NCI-H526 treated with DMSO at 0.1 percent for 48 hours (cell line): ENCODE measurements at regions not wholly inside any gene's neighbourhood (a gene's known extent, or its start where the extent isn't known, plus 50 kb on each side); places are given as distances from the start of the nearest gene placed in this dataset.
"Not testable (repeated sequence)": the region's sequence is repeated elsewhere in the genome, so short reads cannot be mapped to it uniquely, and the experiment has no call there.

Experiments used
- DNase-seq: peaks from one replicate; lab custom pipeline; 2025; lab: John Stamatoyannopoulos, UW

GRCh38 chr5:15021266-15022046 is 149.9 kb upstream of the ANKH start:
- DNase-seq: no peak

GRCh38 chr5:15020736-15021135 is 149.2 kb upstream of the ANKH start:
- no peak for DNase-seq

- no peak for DNase-seq
Observed at GRCh38 chr5:15014809-15015208, 143.2 kb upstream of the ANKH start.

GRCh38 chr5:15013654-15014463 is 142.3 kb upstream of the ANKH start:
- DNase-seq: peak; percentile 43

- DNase-seq: no peak
Observed at GRCh38 chr5:15012061-15012460, 140.5 kb upstream of the ANKH start.

- DNase-seq: no peak
Observed at GRCh38 chr5:15010936-15011335, 139.4 kb upstream of the ANKH start.

GRCh38 chr5:15009420-15009819 is 137.8 kb upstream of the ANKH start:
- DNase-seq: no peak

GRCh38 chr5:15008921-15009320 is 137.3 kb upstream of the ANKH start:
- no peak for DNase-seq

GRCh38 chr5:15008476-15008875 is 136.9 kb upstream of the ANKH start:
- DNase-seq: no peak

GRCh38 chr5:15007646-15008045 is 136.1 kb upstream of the ANKH start:
- DNase-seq: no peak

- DNase-seq: no peak
Observed at GRCh38 chr5:15004506-15004905, 132.9 kb upstream of the ANKH start.

GRCh38 chr5:15003511-15003920 is 131.9 kb upstream of the ANKH start:
- peak; percentile 47 for DNase-seq

- DNase-seq: no peak
Observed at GRCh38 chr5:15002791-15003190, 131.2 kb upstream of the ANKH start.

- DNase-seq: no peak
Observed at GRCh38 chr5:15002173-15002572, 130.6 kb upstream of the ANKH start.

GRCh38 chr5:15001517-15001916 is 129.9 kb upstream of the ANKH start:
- DNase-seq: no peak

GRCh38 chr5:14998491-14998890 is 126.9 kb upstream of the ANKH start:
- DNase-seq: no peak

GRCh38 chr5:14996997-14997396 is 125.4 kb upstream of the ANKH start:
- DNase-seq: no peak

- DNase-seq: no peak
Observed at GRCh38 chr5:14995229-14995628, 123.7 kb upstream of the ANKH start.

GRCh38 chr5:14993459-14994133 is 122.0 kb upstream of the ANKH start:
- DNase-seq: not testable (repeated sequence)

GRCh38 chr5:14992751-14993458 is 121.3 kb upstream of the ANKH start:
- DNase-seq: not testable (repeated sequence)

GRCh38 chr5:14988223-14988622 is 116.6 kb upstream of the ANKH start:
- no peak for DNase-seq

GRCh38 chr5:14986413-14986812 is 114.8 kb upstream of the ANKH start:
- no peak for DNase-seq
